GM12878 (cell line): ENCODE measurements at regions not wholly inside any gene's neighbourhood (a gene's known extent, or its start where the extent isn't known, plus 50 kb on each side); places are given as distances from the start of the nearest gene placed in this dataset.

Experiments
- ATAC-seq: fragments of 200-7000 bp; cut with Tn5 transposase; 3 replicates; pipeline ENCODE4 v1.9.1; 2020; ENCODE audit warnings: mild to moderate bottlenecking, moderate library complexity
- BruUV-seq: library from RNA; stranded (reverse); fragments of 400-500 nt; replicated peaks from 2 replicates; lab custom pipeline; 2021; lab: Mats Ljungman, UMichigan
- CTCF ChIA-PET: fragments of 300-600 bp; sonication (Branson Sonifier 250); formaldehyde crosslinking; extraction: SDS; loops from one replicate; lab custom pipeline; 2021; ENCODE audit warnings: inconsistent platforms; lab: Yijun Ruan, JAX
- POLR2A ChIA-PET: fragments of 350-600 bp; formaldehyde crosslinking; extraction: SDS; loops from one replicate; lab custom pipeline; 2021; ENCODE audit warnings: inconsistent platforms; lab: Charles Lee
- RAD21 ChIA-PET: fragments of 300-600 bp; sonication (Branson Sonifier 250); formaldehyde crosslinking; loops from one replicate; lab custom pipeline; 2023; ENCODE audit warnings: antibody characterized with exemption; ENCODE audit not compliant: unreplicated experiment; lab: Charles Lee
- SMC1A ChIA-PET: fragments of 300-600 bp; sonication (Branson Sonifier 250); formaldehyde crosslinking; loops from one replicate; lab custom pipeline; 2023; ENCODE audit not compliant: unreplicated experiment, uncharacterized antibody; lab: Charles Lee
- DNase-seq: peaks from one replicate; pipeline ENCODE4 v3.0.0-alpha.2; 2011; ENCODE audit warnings: low read depth, low spot score
- FAIRE-seq: peaks from 3 replicates; lab custom pipeline; 2011; peaks lifted over from hg19 to GRCh38; lab: Jason Lieb, UNC
- H2AFZ ChIP-seq: 2 replicates; pipeline ENCODE4 v1.6.0; 2011; ENCODE audit warnings: low read depth, low read length, control low read depth; ENCODE audit not compliant: control insufficient read depth
- H3K27ac ChIP-seq: 2 replicates; pipeline ENCODE4 v1.5.1; 2011; ENCODE audit warnings: control low read depth; ENCODE audit not compliant: control insufficient read depth, insufficient read depth
- H3K27me3 ChIP-seq, 2 experiments: replicated peaks in 1 of 2; 2 replicates each; pipeline versions ENCODE4 v1.6.0 to v1.6.1; 2011; ENCODE audit warnings: low read length in 1 of 2; ENCODE audit not compliant: control insufficient read depth in 2 of 2, insufficient read depth in 2 of 2
- H3K36me3 ChIP-seq, 2 experiments: 2 replicates each; pipeline ENCODE4 v1.5.1; 2011; ENCODE audit warnings: low read length in 1 of 2; ENCODE audit not compliant: control insufficient read depth in 2 of 2, insufficient read depth in 2 of 2
- H3K4me1 ChIP-seq: 2 replicates; pipeline ENCODE4 v1.6.1; 2011; ENCODE audit warnings: mild to moderate bottlenecking, low read length, moderate library complexity, mixed read lengths; ENCODE audit not compliant: control insufficient read depth, insufficient read depth
- H3K4me2 ChIP-seq: 2 replicates; pipeline ENCODE4 v1.6.0; 2011; ENCODE audit warnings: control low read depth; ENCODE audit not compliant: control insufficient read depth, insufficient read depth
- H3K4me3 ChIP-seq: fragments of 200-600 bp; sonication (generic); 2 replicates; pipeline ENCODE4 v1.5.1; 2016
- H3K79me2 ChIP-seq: 2 replicates; pipeline ENCODE4 v1.6.0; 2011; ENCODE audit warnings: low read length; ENCODE audit not compliant: control insufficient read depth, insufficient read depth
- H3K9ac ChIP-seq: 2 replicates; pipeline ENCODE4 v1.8.0; 2011; ENCODE audit warnings: low read length, control low read depth, mixed read lengths; ENCODE audit not compliant: control insufficient read depth, insufficient read depth
- H3K9me3 ChIP-seq: replicated peaks from 3 replicates; pipeline ENCODE4 v1.5.1; 2011; ENCODE audit warnings: mild to moderate bottlenecking, low read length; ENCODE audit not compliant: control insufficient read depth, insufficient read depth
- H4K20me1 ChIP-seq: 2 replicates; pipeline ENCODE4 v1.6.0; 2011; ENCODE audit not compliant: control insufficient read depth, insufficient read depth
- ATF7 ChIP-seq: fragments of 450-650 bp; IDR thresholded peaks from 2 replicates; pipeline ENCODE4 v1.6.1; 2016; ENCODE audit warnings: low read depth, mild to moderate bottlenecking
- BRCA1 ChIP-seq: IDR thresholded peaks from 2 replicates; pipeline ENCODE4 v1.6.1; 2011; ENCODE audit warnings: low read depth, low read length, improper control_type of control experiment
- ETV6 ChIP-seq, 2 experiments: fragments of 450-650 bp in 1 of 2; IDR thresholded peaks in 1 of 2; conservative IDR thresholded peaks in 1 of 2; 2 replicates each; pipeline ENCODE4 v1.6.1; 2014; ENCODE audit warnings: antibody characterized with exemption in 1 of 2, borderline replicate concordance in 1 of 2, low read depth in 1 of 2, mild to moderate bottlenecking in 1 of 2, moderate library complexity in 1 of 2
- NR2C2 ChIP-seq: IDR thresholded peaks from 2 replicates; pipeline ENCODE4 v1.6.1; 2011; ENCODE audit warnings: borderline replicate concordance, low read depth; ENCODE audit not compliant: control insufficient read depth, insufficient read length
- RB1 ChIP-seq: fragments of 450-650 bp; formaldehyde crosslinking; IDR thresholded peaks from 2 replicates; pipeline ENCODE4 v1.6.1; 2017; ENCODE audit warnings: mild to moderate bottlenecking, borderline replicate concordance
- SMAD1 ChIP-seq: fragments of 450-650 bp; IDR thresholded peaks from 2 replicates; pipeline ENCODE4 v1.6.1; 2018; ENCODE audit warnings: mild to moderate bottlenecking, low read depth; ENCODE audit not compliant: partially characterized antibody
- STAT3 ChIP-seq: IDR thresholded peaks from 2 replicates; pipeline ENCODE4 v1.6.1; 2011; ENCODE audit warnings: low read depth, low read length, improper control_type of control experiment
- TBL1XR1 ChIP-seq: IDR thresholded peaks from 2 replicates; pipeline ENCODE4 v1.6.1; 2012; ENCODE audit warnings: low read depth, low read length, improper control_type of control experiment
- ZNF217 ChIP-seq: fragments of 450-650 bp; IDR thresholded peaks from 2 replicates; pipeline ENCODE4 v1.6.1; 2017; ENCODE audit warnings: antibody characterized with exemption, mild to moderate bottlenecking
- WGBS: methylation state at CpG from one replicate; pipeline ENCODE4 v1.1.6; 2016; ENCODE audit warnings: low lambda C conversion rate; ENCODE audit not compliant: insufficient replicate concordance, insufficient coverage; ENCODE audit errors: missing lambda C conversion rate; 5-methylcytosine and 5-hydroxymethylcytosine counted together
- in situ Hi-C: fragments of 300-500 bp; cut with MboI; formaldehyde crosslinking; loops from 9 replicates; pipeline ENCODE4 v1.14.3; 2018; ENCODE audit warnings: mixed read lengths
- intact Hi-C: fragments of 100-400 bp; cut with micrococcal nuclease; formaldehyde crosslinking; loops from one replicate; pipeline ENCODE4 v1.14.2; 2022; ENCODE audit not compliant: unreplicated experiment
- TF ChIP-seq, protein P1 (sequence below): IDR thresholded peaks from 2 replicates; pipeline ENCODE4 v1.6.1; 2012; ENCODE audit warnings: low read length, inconsistent platforms
- TF ChIP-seq, protein P2 (sequence below): fragments of 450-650 bp; formaldehyde crosslinking; IDR thresholded peaks from 2 replicates; pipeline ENCODE4 v1.5.0; 2022; ENCODE audit warnings: mild to moderate bottlenecking, missing genetic modification characterization

DNA sequence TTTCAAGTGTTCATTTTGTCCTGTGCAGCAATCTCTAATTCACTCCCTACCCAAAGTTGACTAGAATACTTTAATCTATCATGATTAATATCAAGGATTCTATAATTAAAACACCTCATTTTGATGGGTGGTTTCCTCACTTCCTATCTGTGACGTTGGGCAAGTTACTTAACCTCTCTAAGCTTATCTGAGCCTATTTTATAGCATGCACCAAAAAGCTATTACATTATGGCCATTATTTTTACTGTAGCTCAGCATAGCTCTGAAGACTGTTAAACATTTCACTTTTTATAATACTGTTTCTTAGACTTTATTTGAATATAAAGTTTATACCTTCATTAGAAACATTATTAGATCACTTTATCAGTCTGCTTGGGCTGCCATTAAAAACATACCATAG lies 579.6 kb upstream of the NXPH2 start:
- H3K9me3 ChIP-seq, result no peaks in the 10 kb centered on the region
- no peak for DNase-seq
- intact Hi-C loops, result no loop called here
- TF ChIP-seq STAT3, result no peak
- no peak for TF ChIP-seq BRCA1
- TF ChIP-seq ETV6 (conservative IDR thresholded peaks at IDR 0.05 in 1 of 2, IDR thresholded peaks at IDR 0.05 in 1 of 2; ENCODE audit: borderline replicate concordance in 1 of 2, low read depth in 1 of 2), result no peak
- TF ChIP-seq, protein P1, sequence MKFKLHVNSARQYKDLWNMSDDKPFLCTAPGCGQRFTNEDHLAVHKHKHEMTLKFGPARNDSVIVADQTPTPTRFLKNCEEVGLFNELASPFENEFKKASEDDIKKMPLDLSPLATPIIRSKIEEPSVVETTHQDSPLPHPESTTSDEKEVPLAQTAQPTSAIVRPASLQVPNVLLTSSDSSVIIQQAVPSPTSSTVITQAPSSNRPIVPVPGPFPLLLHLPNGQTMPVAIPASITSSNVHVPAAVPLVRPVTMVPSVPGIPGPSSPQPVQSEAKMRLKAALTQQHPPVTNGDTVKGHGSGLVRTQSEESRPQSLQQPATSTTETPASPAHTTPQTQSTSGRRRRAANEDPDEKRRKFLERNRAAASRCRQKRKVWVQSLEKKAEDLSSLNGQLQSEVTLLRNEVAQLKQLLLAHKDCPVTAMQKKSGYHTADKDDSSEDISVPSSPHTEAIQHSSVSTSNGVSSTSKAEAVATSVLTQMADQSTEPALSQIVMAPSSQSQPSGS, result no peak
- no peak for TF ChIP-seq NR2C2
- TF ChIP-seq TBL1XR1, result no peak
- TF ChIP-seq ZNF217, result no peak
- TF ChIP-seq RB1, result no peak
- TF ChIP-seq SMAD1, result no peak
- no peak for TF ChIP-seq ATF7
- TF ChIP-seq, protein P2, sequence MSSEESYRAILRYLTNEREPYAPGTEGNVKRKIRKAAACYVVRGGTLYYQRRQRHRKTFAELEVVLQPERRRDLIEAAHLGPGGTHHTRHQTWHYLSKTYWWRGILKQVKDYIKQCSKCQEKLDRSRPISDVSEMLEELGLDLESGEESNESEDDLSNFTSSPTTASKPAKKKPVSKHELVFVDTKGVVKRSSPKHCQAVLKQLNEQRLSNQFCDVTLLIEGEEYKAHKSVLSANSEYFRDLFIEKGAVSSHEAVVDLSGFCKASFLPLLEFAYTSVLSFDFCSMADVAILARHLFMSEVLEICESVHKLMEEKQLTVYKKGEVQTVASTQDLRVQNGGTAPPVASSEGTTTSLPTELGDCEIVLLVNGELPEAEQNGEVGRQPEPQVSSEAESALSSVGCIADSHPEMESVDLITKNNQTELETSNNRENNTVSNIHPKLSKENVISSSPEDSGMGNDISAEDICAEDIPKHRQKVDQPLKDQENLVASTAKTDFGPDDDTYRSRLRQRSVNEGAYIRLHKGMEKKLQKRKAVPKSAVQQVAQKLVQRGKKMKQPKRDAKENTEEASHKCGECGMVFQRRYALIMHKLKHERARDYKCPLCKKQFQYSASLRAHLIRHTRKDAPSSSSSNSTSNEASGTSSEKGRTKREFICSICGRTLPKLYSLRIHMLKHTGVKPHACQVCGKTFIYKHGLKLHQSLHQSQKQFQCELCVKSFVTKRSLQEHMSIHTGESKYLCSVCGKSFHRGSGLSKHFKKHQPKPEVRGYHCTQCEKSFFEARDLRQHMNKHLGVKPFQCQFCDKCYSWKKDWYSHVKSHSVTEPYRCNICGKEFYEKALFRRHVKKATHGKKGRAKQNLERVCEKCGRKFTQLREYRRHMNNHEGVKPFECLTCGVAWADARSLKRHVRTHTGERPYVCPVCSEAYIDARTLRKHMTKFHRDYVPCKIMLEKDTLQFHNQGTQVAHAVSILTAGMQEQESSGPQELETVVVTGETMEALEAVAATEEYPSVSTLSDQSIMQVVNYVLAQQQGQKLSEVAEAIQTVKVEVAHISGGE (CRISPR knock-in tag), result no peak
- TF ChIP-seq, all 136 proteins: peak for 0
- Histone ChIP-seq H3K27ac (no peak overlapping the region), H2AFZ (no peak overlapping the region), H3K4me1 (no peaks in the 10 kb centered on the region), H3K79me2 (no peaks in the 10 kb centered on the region), H3K36me3 (no peaks in the 10 kb centered on the region), H3K4me2 (no peak overlapping the region), H3K9ac (no peak overlapping the region), H4K20me1 (no peaks in the 10 kb centered on the region), H3K4me3 (no peak overlapping the region), H3K27me3 (no peaks in the 10 kb centered on the region)
- ChIA-PET POLR2A (no interaction called here), RAD21 (no interaction called here), SMC1A (no interaction called here), CTCF (interaction anchor here (1.2 kb wide), 1 partner anchor 18 kb away, joined by 3 read pairs; no protein-coding TSS in a partner anchor)
- BruUV-seq, result no TSS peak
- WGBS, result 0% methylated on average over 1 of the region's 1 CpG
- in situ Hi-C loops, result no loop called here
- ATAC-seq (no peak), FAIRE-seq (no peak)
